KBM-7 (cell line): ENCODE measurements at regions not wholly inside any gene's neighbourhood (a gene's known extent, or its start where the extent isn't known, plus 50 kb on each side); places are given as distances from the start of the nearest gene placed in this dataset.
"Not testable (repeated sequence)": the region's sequence is repeated elsewhere in the genome, so short reads cannot be mapped to it uniquely, and the experiment has no call there.

Experiments used
- DNase-seq: peaks from one replicate; pipeline ENCODE4 v3.0.0-alpha.2; 2015
- in situ Hi-C: fragments of 300-500 bp; cut with MboI; formaldehyde crosslinking; loops from 2 replicates; pipeline ENCODE4 v1.14.3; 2020; ENCODE audit warnings: low sequenced_read_pairs, low pct_unique_long_range_greater_than_20kb, mixed read lengths

DNA sequence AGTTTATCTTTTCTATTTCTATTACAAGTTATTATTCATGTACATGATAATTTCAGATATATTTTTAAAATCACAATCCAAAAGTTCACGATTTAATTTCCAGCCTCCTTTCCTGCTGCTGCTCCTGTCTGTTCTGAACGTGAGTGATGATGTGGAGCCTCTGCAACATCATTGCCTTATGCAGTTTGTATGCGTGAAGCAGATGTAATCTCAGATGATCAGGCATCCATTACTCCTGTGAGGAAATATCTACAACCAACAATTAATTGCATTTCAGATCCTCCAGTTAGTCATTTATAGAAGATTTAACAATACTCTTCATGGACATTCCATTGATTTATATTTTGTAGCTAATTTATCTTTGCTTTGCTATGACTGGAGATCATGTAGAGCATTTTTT is 668.7 kb upstream of the EPHA5 start:
- in situ Hi-C loops, result no loop called here
- no peak for DNase-seq

DNA sequence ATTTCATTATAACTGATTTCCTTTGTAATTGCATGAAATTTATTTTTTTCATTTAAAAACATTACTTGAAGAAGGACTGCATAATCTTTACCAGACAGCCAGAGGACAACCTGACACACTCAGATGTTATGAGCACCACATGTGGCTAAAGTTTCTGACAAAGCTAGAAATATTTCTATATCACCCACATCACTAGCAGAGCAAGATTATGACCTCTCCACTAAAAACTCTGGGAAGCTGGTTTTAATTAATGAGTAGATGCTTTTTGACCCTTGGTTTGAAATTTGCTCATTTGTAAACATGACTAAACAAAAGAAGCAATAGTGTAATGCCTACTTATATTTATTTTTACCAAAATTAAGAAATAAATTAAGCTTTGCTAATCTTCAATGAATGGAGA is 661.5 kb upstream of the EPHA5 start:
- in situ Hi-C loops, result no loop called here
- DNase-seq, result no peak

DNA sequence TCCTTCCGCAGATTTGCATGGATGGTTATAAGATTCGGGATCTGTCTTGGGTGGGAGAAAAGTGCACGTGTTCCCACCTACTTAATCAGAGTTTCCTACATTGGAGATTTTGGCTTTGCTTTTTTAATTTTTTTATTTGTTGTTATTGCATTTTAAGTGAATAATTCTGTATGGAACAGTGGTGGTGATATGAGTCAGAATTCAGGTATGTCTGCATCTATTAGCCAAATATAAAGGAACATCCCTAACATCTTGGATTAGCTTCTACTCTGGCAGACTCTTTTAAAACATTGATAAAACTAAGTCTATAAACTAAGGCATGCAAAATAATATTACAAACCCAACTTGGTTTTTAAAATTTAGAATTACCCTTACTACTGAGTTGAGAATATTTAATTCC is 659.8 kb upstream of the EPHA5 start:
- in situ Hi-C loops, result no loop called here

DNA sequence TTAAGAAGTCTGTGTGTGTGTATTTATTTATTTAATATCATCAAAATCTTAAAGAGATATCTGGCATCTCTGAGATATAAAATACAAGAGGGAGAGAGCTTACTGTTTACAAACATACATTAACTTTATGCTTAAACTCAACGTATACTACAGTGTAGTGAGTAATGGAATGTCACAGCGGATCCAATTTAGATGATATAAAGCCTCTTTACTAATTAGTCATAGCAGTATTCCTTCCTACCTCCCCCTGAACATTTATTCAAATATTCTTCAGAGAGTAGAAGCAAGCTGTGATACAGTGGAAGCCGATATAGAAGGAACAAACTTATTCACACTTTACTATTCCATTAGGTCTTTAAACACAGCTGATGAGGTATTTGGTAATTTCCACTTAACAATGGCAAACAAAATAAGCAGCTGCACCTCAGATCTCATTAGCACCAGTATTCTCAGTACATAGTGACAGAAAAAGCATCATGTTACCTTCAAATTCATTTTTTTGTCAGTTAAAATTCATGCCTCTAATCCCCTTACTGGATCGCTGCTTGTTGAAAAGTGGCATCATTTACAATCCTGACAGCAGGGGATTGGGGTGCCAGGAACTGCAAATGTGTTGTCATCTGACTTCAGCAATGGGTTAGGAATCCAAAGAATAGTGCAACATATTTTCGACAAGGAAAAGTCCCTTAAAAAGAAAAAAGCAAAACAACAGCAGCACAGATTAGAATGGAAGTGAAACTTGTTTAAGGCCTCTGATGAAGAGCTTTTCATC is 658.7 kb upstream of the EPHA5 start:
- in situ Hi-C loops, result no loop called here
- DNase-seq, result no peak

More for the DNA sequence above, 659.8 kb upstream of the EPHA5 start:
- DNase-seq, result no peak

DNA sequence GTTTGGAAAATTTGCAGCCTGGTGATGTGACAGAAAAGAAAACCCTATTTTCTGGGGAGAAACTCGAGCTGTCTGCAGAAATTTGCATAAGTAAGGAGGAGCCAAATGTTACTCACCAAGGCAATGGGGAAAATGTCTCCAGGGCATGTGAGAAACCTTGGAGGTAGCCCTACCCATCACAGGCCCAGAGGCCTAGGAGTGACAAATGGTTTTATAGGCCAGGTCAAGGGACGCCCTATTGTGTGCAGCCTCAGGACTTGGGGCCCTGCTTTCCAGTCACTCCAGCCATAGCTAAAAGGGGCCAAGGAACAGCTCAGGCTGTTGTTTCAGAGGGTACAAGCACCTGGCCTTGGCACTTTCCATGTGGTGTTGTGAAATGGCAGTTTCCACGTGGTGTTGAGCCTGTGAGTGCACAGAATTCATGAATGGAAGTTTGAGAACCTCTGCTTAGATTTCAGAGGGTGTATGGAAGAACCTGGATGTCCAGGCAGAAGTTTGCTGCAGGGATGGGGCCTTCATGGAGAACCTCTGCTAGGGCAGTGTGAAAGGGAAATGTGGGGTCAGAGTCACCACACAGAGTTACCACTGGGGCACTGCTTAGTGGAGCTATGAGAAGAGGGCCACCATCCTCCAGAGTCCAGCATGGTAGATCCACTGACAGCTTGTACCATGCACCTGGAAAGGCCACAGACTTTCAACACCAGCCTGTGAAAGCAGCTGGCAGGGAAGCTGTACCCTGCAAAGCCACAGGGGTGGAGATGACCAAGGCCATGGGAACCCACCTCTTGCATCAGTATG is 637.6 kb upstream of the EPHA5 start:
- in situ Hi-C loops, result no loop called here
- DNase-seq, result no peak

DNA sequence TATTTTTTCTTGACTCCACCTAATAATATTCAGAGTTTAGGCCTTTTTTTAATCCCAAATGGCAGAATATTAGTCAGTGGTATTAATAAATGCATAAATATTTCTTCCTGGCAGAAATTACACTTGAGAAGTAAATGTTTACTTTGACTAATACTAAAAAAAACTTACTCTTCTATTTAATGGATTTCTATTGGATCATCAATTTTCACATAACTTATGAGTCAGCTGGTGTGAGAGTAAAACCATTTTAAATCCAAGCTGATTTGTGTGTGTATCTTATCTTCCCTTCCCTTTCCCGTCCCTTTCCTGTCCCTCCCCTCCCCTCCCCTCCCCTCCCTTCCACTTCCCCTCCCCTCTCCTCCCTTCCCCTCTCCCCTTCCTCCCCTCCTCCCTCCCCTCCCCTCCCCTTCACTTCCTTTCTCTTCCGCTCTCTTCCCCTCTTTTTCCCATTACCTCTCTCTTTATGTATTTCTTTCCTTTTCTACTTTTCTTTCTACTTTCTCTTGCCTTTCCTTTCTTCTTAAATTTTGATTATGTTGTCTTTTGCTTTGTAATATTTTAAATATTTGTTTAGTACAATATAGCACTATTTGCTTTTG is 630.1 kb upstream of the EPHA5 start:
- in situ Hi-C loops, result no loop called here
- no peak for DNase-seq

DNA sequence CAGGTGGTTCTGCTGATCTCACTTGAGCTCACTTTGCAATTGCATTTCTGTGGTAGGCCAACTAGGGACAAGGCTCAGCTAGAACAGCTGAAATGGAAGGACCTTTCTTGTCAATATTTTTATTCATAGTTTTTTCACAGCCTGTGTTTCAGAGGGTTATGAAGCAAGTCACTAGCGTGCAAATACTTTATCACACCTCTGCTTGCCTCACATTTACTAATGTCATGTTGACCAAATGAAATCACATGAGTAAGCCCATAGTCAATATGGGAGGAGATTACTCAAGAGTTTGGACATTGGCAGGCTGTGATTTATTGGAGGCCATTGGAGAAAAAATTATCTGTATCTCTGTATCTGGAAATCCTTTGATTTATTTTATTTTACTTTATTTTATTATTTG is 628.3 kb upstream of the EPHA5 start:
- DNase-seq, result no peak
- in situ Hi-C loops, result no loop called here

DNA sequence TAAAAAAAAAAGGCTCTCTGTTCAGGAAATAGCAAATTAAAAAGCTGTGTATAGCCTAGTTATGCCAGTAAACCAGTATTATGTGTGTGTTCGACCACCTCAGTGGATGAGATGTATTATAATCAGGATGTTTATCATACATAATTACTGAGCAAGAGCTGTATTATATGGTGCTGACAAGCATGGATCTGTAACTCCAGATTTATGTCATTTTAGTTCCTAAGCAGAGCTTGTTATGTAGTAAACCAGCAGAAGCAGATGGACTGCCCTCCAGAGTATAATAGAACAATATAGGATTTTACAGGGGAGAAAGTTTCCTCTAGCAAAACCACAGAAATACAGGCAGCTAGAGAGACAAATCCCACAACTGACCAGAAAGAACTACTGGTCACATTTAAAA is 627.4 kb upstream of the EPHA5 start:
- in situ Hi-C loops, result no loop called here
- no peak for DNase-seq

DNA sequence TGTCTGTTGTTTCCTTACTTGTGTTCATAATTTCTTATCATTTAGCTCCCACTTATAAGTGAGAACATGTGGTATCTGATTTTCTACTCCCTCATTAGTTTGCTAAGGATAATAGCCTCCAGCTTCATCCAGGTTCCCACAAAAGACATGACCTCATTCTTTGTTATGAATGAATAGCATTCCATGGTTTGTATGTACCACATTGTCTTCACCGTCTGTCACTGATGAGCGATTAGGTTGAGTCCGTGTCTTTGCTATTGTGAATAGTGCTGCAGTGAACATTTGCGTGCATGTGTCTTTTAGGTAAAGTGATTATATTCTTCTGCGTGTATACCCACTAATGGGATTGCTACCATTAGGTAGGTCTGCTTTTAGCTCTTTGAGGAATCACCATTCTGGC is 624.3 kb upstream of the EPHA5 start:
- no peak for DNase-seq
- in situ Hi-C loops, result no loop called here

DNA sequence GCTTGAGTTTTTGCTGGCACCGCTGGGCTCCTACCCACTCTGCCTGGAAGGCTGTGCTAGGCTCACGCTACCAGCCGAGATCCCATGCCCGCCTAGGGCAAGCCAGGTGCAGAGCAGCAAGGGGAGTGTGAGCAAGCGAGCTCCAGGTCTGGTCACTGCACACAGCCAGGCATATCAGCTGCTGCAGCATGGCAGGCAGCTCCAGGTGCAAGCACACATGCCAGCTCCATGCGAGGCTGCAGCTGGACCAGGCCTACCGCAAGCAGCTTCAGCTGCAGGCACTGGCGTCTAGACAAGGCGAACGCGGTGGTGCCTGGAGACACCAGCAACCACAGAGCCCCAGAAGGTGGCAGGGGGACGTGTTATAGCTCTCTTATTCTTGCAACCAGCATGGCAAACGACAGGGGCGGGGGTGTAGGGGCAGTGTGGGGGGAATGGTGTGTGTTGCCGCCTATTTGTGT is 614.7 kb upstream of the EPHA5 start:
- no peak for DNase-seq
- in situ Hi-C loops, result no loop called here

DNA sequence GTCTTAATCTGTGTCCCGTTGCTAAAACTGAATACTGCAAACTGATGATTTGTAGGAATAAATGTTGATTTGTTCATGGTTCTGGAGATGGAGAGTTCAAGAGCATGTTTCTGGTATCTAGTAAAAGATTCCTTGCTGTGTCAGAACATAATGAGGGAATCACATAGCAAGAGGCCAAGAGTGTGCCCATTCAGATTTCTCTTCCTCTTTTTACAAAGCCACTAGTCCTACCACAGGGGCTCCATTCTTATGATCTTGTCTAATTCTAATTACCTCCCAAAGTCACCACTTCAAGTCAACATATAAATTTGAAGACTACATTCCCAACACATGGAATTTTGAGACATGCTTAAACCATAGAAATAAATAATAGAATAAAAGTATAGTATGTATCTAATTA is 608.8 kb upstream of the EPHA5 start:
- DNase-seq, result no peak
- in situ Hi-C loops, result no loop called here

DNA sequence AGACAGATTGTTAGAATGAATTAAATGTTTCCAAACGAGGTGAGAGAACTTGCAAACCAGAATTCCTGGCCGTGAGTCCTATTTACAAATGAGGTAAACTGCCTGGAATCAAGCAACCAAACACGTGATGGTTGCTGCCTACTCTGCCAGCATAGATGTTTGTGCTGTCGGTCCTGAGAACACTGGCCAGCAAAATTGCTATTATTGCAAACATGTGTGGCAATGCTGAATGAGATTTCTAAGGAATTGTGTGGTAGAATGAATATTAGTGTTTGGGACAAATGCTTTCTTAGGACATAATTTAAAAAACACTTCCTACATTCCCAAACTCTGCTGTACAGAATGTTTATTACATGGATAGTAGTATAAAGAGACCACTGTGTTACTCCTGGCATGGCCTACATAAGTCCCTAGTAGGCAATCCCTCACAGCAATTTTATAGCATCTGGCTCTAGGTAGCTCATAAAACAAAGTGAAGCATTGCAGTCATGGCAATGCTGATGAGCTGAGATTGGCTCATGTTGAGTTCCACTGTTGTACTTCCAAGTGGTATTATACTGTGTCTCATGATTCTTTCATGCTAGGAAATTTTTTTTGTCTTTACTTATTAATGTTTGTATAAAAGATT is 605.2 kb upstream of the EPHA5 start:
- in situ Hi-C loops, result no loop called here
- DNase-seq, result no peak

DNA sequence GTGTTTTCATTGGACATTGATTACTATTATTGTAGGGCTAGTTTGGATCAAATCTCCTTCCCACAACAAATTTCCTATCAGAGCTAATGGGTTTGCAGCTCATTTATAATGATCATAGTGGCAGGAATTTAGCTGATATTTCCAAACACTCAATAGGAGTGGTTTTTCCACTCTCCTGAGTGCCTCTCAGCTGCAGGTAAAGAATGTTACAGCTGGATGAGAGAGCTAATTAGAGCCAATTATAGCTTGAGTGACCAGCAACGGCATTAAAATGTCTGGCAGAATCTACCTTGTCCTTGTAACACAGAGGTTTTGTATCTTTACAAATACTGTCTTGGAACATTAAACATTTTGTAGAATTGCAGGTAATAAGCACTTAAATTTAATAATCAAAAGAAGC is 602.8 kb upstream of the EPHA5 start:
- no peak for DNase-seq
- in situ Hi-C loops, result no loop called here

DNA sequence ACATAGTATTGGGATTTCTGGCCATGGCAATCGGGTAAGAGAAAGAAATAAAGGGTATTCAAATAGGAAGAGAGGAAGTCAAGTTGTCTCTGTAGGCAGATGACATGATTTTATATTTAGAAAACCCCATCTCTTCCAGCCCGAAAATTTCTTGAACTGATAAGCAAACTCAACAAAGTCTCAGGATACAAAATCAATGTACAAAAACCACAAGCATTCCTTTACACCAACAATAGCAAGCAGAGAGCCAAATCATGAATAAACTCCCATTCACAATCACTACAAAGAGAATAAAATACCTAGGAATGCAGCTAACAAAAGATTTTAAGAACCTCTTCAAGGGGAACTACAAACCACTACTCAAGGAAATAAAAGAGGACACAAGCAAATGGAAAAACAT is 600.1 kb upstream of the EPHA5 start:
- in situ Hi-C loops, DNase-seq: not testable (repeated sequence)

DNA sequence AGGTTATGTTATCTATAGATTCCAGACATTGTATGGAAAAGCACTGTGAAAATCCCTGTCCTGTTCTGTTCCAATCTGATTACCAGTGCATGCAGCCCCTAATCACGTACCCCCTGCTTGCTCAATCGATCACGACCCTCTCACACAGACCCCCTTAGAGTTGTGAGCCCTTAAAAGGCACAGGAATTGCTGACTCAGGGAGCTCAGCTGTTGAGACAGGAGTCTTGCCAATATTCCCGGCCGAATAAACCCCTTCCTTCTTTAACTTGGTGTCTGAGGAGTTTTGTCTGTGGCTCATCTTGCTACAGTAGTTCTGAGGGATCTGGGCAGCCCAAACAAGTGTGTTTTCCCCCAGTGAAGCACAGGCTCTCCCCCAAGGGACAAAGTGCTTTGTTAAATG is 596.3 kb upstream of the EPHA5 start:
- in situ Hi-C loops, DNase-seq: not testable (repeated sequence)

DNA sequence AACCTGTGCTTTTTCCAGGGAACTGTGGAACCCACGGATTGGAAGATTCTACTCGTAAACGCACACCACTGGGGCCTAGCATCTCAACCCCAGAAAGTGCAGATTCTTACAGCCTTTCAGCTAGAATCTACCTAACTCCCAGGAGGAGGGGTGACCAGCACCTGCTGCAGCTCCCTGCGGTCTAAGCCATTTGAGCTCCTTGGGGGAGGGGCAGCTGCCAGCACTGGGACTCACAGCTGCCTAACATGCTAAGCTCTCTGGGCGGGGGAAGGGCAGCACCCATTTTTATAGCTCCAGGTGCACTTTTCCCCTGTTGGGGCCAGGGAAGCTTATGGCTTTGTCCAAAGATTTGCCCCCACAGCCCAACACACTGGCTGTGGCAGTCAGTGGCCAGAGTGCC is 595.7 kb upstream of the EPHA5 start:
- DNase-seq, result no peak
- in situ Hi-C loops, result no loop called here

DNA sequence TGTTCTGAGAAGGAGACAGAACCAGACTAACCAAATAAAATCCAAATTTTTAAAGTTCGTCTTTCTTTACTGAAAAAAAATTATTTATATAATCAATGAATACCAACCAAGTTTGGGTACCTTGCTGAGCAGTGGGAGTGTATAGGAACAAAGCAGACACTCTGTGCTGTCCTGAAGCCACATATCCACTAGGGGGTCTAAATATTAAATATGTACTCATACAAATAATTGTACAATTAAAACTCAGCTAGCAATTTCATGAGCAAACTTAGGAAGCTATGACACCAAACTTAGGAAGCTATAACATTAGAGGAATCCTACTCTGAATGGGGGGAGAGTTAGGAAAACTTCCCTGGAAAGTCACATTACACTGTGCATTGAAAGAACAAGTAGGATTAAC is 582.0 kb upstream of the EPHA5 start:
- in situ Hi-C loops, result no loop called here
- no peak for DNase-seq

DNA sequence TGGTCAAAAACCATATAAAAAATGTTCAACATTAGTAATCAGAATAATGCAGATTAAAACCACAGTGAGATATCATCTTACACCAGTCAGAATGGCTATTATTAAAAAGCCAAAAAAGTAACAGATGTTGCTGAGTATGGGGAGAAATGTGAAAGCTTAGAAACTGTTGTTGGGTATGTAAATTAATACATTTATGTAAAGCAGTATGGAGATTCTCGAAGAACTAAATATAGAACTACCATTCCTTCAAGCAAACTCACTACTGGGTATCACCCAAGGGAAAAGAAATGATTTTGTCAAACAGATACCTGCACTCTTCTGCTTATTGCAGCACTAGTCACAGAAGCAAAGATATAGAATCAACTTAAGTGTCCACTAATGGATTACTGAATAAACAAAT is 576.4 kb upstream of the EPHA5 start:
- no peak for DNase-seq
- in situ Hi-C loops, result no loop called here

DNA sequence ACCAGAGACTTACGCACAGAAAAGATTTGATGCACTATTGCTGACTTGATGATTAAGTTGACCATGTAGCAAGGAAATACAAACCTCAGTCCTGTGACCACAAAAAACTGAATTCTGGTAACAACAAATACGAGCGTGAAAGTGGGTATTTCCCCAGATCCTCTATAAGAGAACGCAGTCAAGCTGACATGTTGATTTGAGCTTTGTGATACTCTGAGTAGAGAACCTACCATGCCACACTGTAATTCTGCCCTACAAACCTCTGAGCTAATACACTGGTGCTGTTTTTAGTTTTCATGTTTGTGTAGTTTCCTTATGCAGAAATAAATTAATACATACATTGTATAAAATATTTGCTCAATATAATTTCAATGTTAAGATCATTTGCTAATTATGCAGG is 565.6 kb upstream of the EPHA5 start:
- in situ Hi-C loops, result no loop called here
- no peak for DNase-seq

DNA sequence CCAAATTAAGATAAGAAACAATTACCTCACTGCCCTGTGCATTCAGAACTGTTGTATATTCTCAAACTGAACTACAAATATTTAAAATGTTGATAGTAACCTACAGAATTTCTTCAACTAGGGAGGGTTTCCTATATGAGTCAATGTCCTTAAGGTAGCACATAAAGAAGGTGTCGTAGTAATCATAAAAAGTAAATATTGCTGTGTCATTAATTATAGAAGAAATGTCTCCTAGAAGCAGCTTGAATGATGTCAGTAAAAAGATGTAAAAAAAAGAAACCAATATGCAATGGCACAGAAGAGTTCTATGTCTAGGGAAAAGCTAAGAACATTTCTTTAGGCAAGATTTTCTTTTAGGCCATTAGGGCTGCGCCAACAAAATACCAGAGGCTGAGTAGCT is 559.6 kb upstream of the EPHA5 start:
- in situ Hi-C loops, result no loop called here
- DNase-seq, result no peak
